OCI-LY1 (cell line): ENCODE measurements at regions not wholly inside any gene's neighbourhood (a gene's known extent, or its start where the extent isn't known, plus 50 kb on each side); places are given as distances from the start of the nearest gene placed in this dataset.

ENCODE experiments used
- EZH2 ChIP-seq: fragments of 200-600 bp; sonication (generic), shearing (Covaris generic); IDR thresholded peaks from 2 replicates; pipeline ENCODE4 v1.8.0; 2017; ENCODE audit warnings: borderline replicate concordance, mixed run types, mild to moderate bottlenecking, antibody characterized with exemption, low read length, moderate library complexity, mixed read lengths
- TF ChIP-seq, protein P1 (sequence below): fragments of 200-600 bp; sonication (generic), shearing (Covaris generic); IDR thresholded peaks from 2 replicates; pipeline ENCODE4 v1.5.1; 2017; ENCODE audit warnings: mild to moderate bottlenecking, antibody characterized with exemption, low read length, moderate library complexity, mixed read lengths

DNA sequence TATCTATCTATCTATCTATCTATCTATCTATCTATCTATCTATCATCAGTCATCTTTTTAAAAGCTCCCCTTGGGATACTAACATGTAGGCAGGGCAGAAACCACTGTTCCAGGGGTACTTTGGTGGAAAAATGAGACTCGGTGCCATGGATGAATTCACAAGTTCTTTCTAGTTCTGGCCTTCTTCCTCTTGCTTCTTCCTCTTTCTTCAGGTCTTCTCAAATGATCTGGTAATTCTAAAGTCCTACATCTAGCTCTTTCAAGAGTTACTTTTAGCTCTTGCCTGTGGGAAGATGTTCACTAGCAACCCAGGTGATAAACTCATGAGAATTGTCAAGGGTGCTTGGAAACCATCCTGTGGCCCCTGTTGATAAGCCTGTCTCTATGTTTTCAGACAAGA lies 168.5 kb upstream of the TBC1D5 start:
- no peak for TF ChIP-seq EZH2
- TF ChIP-seq, protein P1, sequence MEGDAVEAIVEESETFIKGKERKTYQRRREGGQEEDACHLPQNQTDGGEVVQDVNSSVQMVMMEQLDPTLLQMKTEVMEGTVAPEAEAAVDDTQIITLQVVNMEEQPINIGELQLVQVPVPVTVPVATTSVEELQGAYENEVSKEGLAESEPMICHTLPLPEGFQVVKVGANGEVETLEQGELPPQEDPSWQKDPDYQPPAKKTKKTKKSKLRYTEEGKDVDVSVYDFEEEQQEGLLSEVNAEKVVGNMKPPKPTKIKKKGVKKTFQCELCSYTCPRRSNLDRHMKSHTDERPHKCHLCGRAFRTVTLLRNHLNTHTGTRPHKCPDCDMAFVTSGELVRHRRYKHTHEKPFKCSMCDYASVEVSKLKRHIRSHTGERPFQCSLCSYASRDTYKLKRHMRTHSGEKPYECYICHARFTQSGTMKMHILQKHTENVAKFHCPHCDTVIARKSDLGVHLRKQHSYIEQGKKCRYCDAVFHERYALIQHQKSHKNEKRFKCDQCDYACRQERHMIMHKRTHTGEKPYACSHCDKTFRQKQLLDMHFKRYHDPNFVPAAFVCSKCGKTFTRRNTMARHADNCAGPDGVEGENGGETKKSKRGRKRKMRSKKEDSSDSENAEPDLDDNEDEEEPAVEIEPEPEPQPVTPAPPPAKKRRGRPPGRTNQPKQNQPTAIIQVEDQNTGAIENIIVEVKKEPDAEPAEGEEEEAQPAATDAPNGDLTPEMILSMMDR: no peak
